NCI-H2171 treated with DMSO at 0.1 percent for 48 hours (cell line): ENCODE measurements at regions not wholly inside any gene's neighbourhood (a gene's known extent, or its start where the extent isn't known, plus 50 kb on each side); places are given as distances from the start of the nearest gene placed in this dataset.
A peak's percentile ranks its signal among the peaks of the same experiment; 100 is the strongest.
"Not testable (repeated sequence)": the region's sequence is repeated elsewhere in the genome, so short reads cannot be mapped to it uniquely, and the experiment has no call there.

Experiments used
- DNase-seq: peaks from one replicate; lab custom pipeline; 2025; lab: John Stamatoyannopoulos, UW

- DNase-seq: no peak
Measured at GRCh38 chr5:23451156-23451555, 56.3 kb upstream of the PRDM9 start.

- no peak for DNase-seq
Measured at GRCh38 chr5:23450187-23450586, 57.2 kb upstream of the PRDM9 start.

DNA sequence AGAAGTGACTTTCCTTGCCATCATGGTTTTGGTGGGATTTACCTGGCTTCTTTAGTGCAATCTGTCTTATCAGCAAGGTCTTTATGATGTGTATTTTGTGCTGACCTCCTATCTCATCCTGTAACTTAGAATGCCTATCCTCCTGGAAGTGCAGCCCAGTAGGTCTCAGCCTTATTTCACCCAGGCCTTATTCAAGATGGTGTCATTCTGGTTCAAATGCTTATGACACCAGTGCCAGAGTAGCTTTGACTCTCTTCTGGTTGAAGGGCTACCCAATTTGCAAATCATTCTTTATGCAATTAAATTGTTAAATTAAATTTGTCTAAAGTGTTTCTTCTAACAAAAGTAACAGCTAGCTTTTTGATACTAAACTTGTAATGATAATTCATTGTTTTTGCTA, 58.8 kb upstream of the PRDM9 start:
- no peak for DNase-seq

GRCh38 chr5:23446424-23446823, 61.0 kb upstream of the PRDM9 start:
- DNase-seq: no peak

DNA sequence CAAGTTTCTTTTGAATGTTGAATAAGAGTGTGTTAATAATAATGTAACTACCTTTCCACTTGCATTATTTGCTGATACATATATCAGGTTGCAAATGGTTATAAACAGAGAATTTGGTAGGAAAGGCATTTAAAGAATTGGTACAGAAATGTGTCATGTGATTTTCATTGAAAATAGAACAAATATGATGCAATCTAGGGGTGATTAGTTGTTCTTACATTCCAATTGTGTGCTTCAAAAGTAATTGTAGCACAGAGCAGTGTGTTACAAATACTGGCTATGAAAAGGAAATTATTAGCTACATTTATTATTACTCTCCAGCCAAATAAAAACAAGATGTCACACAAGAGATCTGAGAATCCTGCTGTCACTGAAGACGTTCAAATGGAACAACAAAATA, 61.8 kb upstream of the PRDM9 start:
- DNase-seq: no peak

GRCh38 chr5:23440703-23441102, 66.7 kb upstream of the PRDM9 start:
- no peak for DNase-seq

- no peak for DNase-seq
Measured at GRCh38 chr5:23437011-23437410, 70.4 kb upstream of the PRDM9 start.

DNA sequence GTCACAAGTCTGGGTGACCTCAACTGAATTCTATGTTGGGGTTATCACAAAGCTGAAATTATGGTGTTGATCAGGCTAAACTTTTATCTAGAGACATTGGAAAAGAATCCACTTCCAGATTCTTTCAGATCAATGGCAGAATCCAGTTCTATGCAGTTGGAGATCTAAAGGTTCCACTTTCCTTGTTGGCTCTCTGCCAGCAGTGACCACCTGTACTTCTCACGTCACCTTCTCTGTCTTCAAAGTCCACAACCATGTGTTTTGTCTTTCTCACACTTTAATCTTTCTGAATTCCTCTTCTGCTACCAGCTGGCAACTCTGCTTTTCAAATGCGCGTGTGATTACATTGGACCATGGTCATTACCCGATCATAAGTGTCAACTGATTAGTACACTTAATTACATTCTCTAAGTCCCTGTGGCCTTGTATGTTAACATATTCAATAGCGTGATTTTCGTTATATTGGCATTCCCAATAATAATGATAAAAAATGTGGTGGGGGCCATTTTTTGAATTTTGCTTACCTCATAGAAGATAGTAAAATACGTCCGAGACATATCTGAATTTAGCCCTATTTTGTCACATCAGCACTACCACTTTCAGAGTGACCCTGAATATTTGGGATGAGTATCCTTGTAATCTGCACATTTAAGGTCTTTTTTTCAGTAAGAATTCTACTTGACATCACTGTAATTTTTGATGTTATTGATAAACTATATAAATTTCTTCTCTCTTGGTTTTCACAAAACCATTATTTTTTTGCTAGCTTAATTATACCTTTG, 73.7 kb upstream of the PRDM9 start:
- no peak for DNase-seq

DNA sequence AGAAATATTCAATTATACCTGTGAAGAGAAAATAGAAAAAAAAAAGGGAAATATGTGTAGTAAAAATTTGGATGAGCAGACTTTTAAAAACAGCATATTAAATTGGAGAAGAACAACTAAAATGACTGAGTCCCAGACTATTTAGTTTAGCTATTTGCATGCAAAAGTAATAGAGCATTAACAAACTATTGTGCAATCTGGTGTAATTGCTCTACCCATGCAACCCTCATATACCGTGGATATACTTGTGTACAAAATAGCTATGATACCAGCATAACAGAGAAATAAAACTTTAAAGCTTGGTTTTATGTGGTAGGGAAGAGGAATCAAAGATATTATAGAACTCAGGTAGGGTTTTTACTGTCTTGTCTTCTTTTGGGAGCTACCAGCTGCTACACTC, 78.7 kb upstream of the PRDM9 start:
- DNase-seq: no peak

GRCh38 chr5:23420214-23420613, 87.2 kb upstream of the PRDM9 start:
- DNase-seq: not testable (repeated sequence)

DNA sequence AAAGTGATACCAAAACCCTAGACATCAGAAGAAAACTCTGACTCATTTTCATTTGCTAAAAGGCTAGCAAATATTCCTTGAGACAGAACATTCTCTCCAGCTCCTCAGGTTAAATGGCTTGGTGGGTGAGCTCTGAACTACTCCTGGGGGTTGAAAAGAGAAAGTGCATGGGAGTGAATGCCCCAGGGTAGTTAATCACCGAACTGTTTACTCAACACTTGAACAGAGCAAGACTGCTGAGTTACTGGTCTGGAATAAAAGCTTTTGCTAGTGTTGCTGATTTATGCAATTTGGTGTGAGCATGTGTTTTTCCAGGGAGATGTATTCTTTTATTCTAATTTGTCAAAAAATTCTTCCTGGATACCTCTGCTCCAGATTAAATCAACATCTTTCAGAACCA, 88.3 kb upstream of the PRDM9 start:
- peak; percentile 81 for DNase-seq

DNA sequence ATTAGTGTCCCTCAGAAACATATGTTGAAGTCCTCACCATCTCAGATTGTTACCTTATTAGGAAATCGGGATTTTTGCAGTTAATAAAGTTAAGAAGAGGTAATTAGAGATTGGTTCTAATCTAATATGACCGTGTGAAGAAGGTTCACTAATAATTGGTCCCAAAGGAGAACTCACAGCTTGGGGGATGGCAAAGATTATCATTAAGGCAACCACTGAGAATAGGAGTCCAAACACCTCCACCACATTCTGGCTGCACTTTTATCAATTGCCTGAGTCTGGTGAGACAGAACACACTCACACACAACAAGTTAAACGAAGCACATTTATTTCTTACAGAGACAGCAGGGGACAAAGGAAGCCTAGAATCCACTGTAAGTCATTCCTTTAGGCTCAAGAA, 94.9 kb upstream of the PRDM9 start:
- no peak for DNase-seq

GRCh38 chr5:23411994-23412393, 95.4 kb upstream of the PRDM9 start:
- DNase-seq: no peak

- no peak for DNase-seq
Measured at GRCh38 chr5:23411200-23411599, 96.2 kb upstream of the PRDM9 start.

DNA sequence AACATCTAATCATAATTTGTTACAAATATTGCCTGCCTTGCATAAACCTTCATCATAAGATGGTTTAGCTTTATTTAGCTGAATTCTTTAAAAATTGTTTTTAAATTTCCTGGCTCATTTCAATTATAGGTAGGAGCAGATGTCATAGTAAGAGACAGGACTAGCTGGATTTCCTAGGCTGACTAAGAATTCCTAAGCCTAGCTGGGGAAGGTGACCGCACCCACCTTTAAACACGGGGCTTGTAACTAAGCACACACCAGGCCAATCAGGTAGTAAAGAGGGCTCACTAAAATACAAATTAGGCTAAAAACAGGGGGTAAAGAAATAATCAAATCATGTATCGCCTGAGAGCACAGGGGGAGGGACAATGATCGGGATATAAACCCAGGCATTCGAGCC, 96.6 kb upstream of the PRDM9 start:
- not testable (repeated sequence) for DNase-seq

DNA sequence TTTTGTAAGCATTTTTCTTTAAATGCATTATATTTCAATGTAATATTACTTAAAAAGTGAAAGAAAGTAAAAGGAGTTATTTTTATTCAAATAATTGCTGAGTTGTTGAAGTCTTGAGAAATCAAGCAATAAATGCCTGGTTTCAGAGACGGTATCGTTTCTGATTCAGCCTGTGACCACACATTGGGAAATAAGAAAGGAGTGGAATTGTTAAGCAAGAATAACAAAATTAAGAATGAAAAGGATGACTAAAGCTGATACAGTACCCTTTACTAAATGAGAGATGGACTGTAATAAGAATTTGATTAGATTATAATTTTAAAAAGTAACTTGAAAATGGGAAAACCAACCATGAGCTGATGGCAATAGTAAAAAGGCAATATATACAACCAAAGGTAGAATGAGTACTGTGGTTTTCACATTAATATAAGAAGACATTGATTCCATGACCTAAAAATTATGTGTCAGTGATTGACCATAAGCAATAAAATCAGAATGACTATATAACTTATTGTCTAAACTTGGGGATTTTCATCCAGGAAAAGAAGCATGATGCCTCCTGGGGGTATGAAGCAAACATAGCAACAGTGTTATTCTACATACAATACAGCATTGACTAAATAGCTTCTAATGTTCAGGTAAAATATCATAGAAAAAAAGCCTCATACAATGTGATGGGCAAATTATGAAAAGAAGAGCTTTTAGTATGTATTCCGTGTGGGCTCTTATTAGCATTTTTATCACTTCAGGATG, 101.9 kb upstream of the PRDM9 start:
- no peak for DNase-seq

GRCh38 chr5:23402585-23402984, 104.8 kb upstream of the PRDM9 start:
- DNase-seq: no peak

DNA sequence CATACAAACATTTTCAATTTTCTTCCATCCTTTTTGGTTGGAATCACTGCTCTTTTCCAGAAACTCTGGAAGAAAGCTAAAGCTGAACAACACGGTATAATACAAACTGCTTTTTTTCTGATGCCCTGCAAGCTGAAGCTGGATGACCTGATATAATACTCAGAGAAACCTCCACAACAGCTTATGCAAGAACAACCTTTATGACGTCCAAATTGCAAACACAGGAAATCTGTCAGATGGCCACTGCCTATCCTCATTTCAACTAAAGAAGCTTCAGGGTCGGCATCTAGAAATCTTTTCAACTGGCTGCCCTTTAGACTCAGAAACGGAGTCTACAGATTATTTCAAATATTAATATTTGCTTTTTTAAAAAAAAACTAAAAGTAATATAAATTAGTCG, 106.5 kb upstream of the PRDM9 start:
- no peak for DNase-seq

- no peak for DNase-seq
Measured at GRCh38 chr5:23396346-23396745, 111.1 kb upstream of the PRDM9 start.

GRCh38 chr5:23389291-23390101, 117.9 kb upstream of the PRDM9 start:
- DNase-seq: peak; percentile 34

DNA sequence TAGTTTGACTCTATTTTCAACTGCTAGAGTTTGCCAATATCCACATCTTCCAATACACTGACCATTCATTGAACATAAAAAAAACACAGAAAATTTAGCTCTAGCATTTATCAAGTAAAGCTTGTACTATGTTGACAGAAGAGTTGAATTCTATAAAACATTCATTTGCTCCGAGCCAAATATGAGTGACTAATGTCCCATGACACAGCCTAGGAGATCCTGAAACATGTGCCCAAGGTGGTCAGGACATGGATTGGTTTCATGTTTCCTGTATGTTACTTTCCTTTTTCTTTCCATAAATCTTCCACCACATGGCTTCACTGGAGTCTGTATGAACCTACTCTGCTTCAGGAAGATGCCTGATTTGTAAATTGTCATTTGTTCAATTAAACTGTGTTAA, 122.4 kb upstream of the PRDM9 start:
- DNase-seq: no peak

- DNase-seq: no peak
Measured at GRCh38 chr5:23372177-23372576, 135.2 kb upstream of the PRDM9 start.

- no peak for DNase-seq
Measured at GRCh38 chr5:23368393-23368792, 139.0 kb upstream of the PRDM9 start.
